ENCODE measurements at regions not wholly inside any gene's neighbourhood (a gene's known extent, or its start where the extent isn't known, plus 50 kb on each side); places are given as distances from the start of the nearest gene placed in this dataset.

DNA sequence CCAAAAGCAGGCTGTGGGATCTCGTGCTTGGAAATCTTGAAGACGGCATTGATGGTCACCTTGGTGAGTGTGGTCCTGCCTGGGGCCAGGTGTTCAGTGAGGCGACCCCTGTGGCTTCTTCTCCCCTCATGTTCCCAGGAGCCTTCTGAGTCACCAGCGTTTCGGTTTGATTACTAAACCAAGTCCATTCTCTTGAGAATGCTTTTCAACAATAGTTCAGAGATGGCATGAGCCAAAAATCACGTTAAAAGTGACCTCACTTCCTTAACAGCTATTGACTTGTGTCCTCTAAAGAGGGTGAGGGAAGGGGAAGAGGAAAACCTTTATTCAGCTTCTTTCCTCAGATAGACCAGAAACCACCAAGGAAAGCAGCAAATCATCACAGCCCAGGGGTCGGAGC lies 315.2 kb downstream of the GATA3 start:
- 54 to 67% methylated on average over 6 to 7 of the region's 7 CpGs for WGBS, 2 donors
- H3K36me3 ChIP-seq = no peaks in the 10 kb centered on the region
- TF ChIP-seq, protein P1, sequence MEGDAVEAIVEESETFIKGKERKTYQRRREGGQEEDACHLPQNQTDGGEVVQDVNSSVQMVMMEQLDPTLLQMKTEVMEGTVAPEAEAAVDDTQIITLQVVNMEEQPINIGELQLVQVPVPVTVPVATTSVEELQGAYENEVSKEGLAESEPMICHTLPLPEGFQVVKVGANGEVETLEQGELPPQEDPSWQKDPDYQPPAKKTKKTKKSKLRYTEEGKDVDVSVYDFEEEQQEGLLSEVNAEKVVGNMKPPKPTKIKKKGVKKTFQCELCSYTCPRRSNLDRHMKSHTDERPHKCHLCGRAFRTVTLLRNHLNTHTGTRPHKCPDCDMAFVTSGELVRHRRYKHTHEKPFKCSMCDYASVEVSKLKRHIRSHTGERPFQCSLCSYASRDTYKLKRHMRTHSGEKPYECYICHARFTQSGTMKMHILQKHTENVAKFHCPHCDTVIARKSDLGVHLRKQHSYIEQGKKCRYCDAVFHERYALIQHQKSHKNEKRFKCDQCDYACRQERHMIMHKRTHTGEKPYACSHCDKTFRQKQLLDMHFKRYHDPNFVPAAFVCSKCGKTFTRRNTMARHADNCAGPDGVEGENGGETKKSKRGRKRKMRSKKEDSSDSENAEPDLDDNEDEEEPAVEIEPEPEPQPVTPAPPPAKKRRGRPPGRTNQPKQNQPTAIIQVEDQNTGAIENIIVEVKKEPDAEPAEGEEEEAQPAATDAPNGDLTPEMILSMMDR (IDR thresholded peaks at IDR 0.05) = no peak
- no peak for TF ChIP-seq POLR2A (IDR thresholded peaks at IDR 0.05)
- H3K4me3 ChIP-seq = no peak overlapping the region
- no peak for DNase-seq
- peaks cover 0 to 12% (median 0%) of the 10 kb centered on the region in 3 donors for H3K4me1 ChIP-seq
- intact Hi-C loops (cut with DNase I) = no loop called here
- H3K27ac ChIP-seq = no peak overlapping the region
- H3K9me3 ChIP-seq = no peaks in the 10 kb centered on the region
- H3K27me3 ChIP-seq = no peaks in the 10 kb centered on the region

DNA sequence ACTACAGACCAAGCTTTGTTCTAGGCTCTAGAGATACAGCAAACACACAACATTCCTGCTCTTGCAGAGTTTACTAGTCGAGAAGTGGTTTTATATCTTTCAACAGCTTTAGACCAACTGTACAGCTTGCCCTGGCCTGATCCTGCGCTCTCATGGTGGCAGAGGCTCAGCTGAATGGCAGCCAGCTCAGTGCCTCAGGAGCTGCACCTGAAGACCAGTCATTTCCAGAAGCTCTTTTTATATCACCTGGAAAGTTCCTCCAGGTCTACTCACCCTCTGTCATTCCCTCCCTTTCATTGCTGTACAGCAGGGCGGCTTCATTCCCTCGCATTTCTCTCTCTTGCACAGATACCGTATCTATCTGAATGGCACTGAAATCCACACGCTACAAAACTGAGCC lies 319.8 kb downstream of the GATA3 start:
- 41 to 50% methylated on average over 6 of the region's 6 CpGs for WGBS, 2 donors
- H3K27me3 ChIP-seq = no peaks in the 10 kb centered on the region
- intact Hi-C loops (cut with DNase I) = no loop called here

DNA sequence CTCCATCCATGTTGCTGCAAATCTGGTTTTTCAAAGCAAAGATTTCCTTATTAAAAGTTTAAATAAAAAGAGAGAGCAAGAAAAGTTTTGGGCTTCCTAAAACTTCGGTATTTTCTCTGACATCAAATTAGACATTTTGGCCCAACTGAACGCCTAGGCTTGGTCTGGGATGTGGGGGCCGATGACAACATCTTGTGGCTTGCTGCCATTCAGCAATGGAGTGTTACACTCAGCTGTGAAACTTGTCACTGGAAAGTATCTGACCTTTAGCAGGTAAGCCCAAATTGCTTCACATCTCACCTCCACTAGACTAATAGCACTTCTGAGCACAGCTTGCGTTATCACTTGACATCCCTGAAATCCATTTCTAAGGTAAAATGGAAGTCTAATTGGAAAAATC lies 320.6 kb downstream of the GATA3 start:
- H3K4me3 ChIP-seq = no peak overlapping the region
- no peaks in the 10 kb centered on the region for H3K9me3 ChIP-seq
- no peak for TF ChIP-seq POLR2A (IDR thresholded peaks at IDR 0.05)
- TF ChIP-seq, protein P1 (IDR thresholded peaks at IDR 0.05) = no peak
- intact Hi-C loops (cut with DNase I) = no loop called here
- WGBS, 2 donors = 81 to 87% methylated on average over 3 to 4 of the region's 4 CpGs
- no peak overlapping the region for H3K27ac ChIP-seq
- no peak for DNase-seq
- no peaks in the 10 kb centered on the region for H3K27me3 ChIP-seq
- H3K4me1 ChIP-seq = peaks cover 0 to 5% (median 0%) of the 10 kb centered on the region in 3 donors
- H3K36me3 ChIP-seq = no peaks in the 10 kb centered on the region

More for the DNA sequence above, 319.8 kb downstream of the GATA3 start:
- H3K9me3 ChIP-seq = no peaks in the 10 kb centered on the region
- H3K4me1 ChIP-seq = peaks cover 0 to 5% (median 0%) of the 10 kb centered on the region in 3 donors
- no peak overlapping the region for H3K27ac ChIP-seq
- no peak overlapping the region for H3K4me3 ChIP-seq
- TF ChIP-seq, protein P1 (IDR thresholded peaks at IDR 0.05) = no peak
- DNase-seq = no peak
- no peaks in the 10 kb centered on the region for H3K36me3 ChIP-seq

DNA sequence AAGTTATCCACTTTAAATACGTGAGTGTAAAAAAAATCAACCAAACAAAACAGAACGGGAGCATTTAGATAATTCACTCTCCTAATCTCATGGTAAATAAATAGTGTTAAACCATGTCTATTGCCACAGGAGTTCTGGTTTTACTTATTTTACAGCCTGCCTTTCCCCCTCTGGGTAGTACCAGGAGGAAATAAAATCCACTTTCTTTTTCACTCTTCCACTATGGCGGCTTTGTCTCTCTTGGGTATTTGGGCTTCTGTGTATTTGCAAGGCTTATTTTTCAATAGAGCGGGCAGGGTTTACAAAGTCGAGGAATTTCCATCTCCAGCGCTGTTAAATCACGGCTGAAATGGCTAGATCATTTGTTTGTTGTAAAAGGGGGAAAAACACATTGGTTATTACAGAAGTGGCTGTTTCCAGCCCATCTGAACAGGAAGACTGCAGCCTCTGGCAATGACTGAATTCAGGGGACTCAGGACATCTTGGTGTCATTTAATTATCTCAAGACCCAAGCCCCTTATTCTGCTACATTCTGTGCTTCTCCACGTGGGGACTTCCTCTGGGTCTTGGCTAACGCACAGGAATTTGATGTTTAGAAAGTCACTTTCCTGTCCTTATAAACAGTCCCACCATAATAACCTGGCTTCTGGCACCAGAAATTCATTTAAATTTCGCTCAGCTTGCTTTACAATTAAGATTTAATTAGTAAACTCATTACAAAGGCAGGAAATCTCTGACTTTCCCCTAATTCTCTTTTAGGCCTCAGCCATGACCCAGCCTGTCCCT lies 323.9 kb downstream of the GATA3 start:
- Histone ChIP-seq H3K27me3 (peaks cover 0 to 9% (median 0%) of the 10 kb centered on the region in 4 donors), H3K4me3 (peak overlapping the region in 1 of 4 donors; percentile 17), H3K27ac (no peak overlapping the region), H3K36me3 (no peaks in the 10 kb centered on the region), H3K9me3 (no peaks in the 10 kb centered on the region), H3K4me1 (peaks cover 0 to 5% (median 0%) of the 10 kb centered on the region in 3 donors)
- intact Hi-C loops (cut with DNase I) = no loop called here
- TF ChIP-seq, protein P1 (IDR thresholded peaks at IDR 0.05) = no peak
- no peak for TF ChIP-seq POLR2A (IDR thresholded peaks at IDR 0.05)
- no peak for DNase-seq
- WGBS, 2 donors = 63 to 68% methylated on average over 10 of the region's 10 CpGs

DNA sequence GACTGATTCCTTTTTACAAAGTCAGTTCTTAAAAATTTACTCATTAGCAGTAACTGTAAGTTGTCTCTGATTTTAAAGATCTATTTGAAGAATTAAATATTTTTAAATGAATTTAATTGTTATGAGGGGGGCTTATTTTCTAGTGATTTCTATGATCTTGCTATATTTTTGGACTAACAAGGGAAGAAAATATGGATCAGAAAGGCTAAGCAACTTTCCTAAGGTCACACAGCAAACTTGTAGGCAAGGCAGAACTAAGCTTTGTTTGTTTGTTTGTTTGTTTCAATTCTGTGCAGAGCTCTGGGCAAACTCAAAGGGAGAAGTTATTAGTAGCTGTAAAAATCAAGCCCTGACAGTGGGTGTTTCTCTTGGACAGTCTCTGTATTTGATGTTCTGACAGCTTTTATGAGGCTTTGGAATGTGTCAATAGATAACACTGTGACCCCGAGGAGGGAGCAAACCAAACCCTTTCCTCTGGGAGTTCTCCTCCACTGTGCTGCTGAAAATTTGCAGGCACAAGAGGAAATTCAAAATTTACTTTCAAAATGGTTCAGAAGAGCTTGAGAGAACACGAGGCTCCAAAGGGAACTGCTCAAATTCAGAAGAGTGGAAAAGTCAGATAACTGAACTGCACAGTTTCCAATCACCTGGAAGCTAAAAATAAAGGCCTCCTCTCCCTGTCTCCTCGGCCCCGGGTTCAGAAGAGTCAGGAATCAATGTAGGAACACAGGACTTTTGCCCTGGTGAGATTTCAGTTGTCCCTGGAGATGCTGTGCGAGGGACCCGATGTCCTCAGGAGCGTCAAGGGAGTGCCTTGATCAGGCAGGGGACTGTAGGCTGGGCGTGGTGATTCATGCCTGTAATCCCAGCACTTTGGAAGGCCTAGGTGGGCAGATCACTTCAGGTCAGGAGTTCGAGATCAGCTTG lies 325.7 kb downstream of the GATA3 start:
- Histone ChIP-seq H3K36me3 (no peaks in the 10 kb centered on the region), H3K4me3 (no peak overlapping the region), H3K9me3 (no peaks in the 10 kb centered on the region), H3K27ac (no peak overlapping the region), H3K27me3 (peaks cover 0 to 9% (median 0%) of the 10 kb centered on the region in 4 donors), H3K4me1 (no peaks in the 10 kb centered on the region)
- TF ChIP-seq POLR2A (IDR thresholded peaks at IDR 0.05) = no peak
- WGBS, 2 donors = 51 to 60% methylated on average over 6 to 8 of the region's 9 CpGs
- intact Hi-C loops (cut with DNase I) = no loop called here
- no peak for DNase-seq

All from esophagus squamous epithelium (tissue), 5 donors.